Lower lobe of right lung (tissue), 2 donors: ENCODE measurements at regions not wholly inside any gene's neighbourhood (a gene's known extent, or its start where the extent isn't known, plus 50 kb on each side); places are given as distances from the start of the nearest gene placed in this dataset.

ENCODE experiments used
- ATAC-seq, 2 donors: fragments of 200-7000 bp; cut with Tn5 transposase; one replicate each; pipeline ENCODE4 v1.9.1; 2020 to 2022; ENCODE audit warnings: mild to moderate bottlenecking in 2 of 2, moderate library complexity in 2 of 2
- DNase-seq: peaks from one replicate; pipeline ENCODE4 v3.0.0-alpha.2; 2020
- H3K27ac ChIP-seq: fragments of 200-600 bp; one replicate; pipeline ENCODE4 v1.8.0; 2022
- H3K27me3 ChIP-seq: fragments of 200-600 bp; one replicate; pipeline ENCODE4 v1.8.0; 2022; ENCODE audit warnings: low read depth
- H3K36me3 ChIP-seq: fragments of 200-600 bp; one replicate; pipeline ENCODE4 v1.8.0; 2022; ENCODE audit warnings: mild to moderate bottlenecking
- H3K4me1 ChIP-seq: fragments of 200-600 bp; one replicate; pipeline ENCODE4 v1.8.0; 2022
- H3K4me3 ChIP-seq: fragments of 200-600 bp; one replicate; pipeline ENCODE4 v1.8.0; 2022; ENCODE audit warnings: mild to moderate bottlenecking
- H3K9me3 ChIP-seq: fragments of 200-600 bp; one replicate; pipeline ENCODE4 v1.8.0; 2022
- CTCF ChIP-seq: fragments of 200-600 bp; IDR thresholded peaks from one replicate; pipeline ENCODE4 v1.8.0; 2022; ENCODE audit warnings: antibody characterized with exemption, mild to moderate bottlenecking
- intact Hi-C: fragments of 100-400 bp; cut with DNase I; formaldehyde crosslinking; loops from one replicate; pipeline ENCODE4 v1.11.0; 2022
- donor health status: DM: no; HTN: yes; CAD: no; lungs with severe emphysema.

GRCh38 chr2:76378140-76378539 is 667.4 kb upstream of the GCFC2 start:
- Histone ChIP-seq H3K9me3 (no peaks in the 10 kb centered on the region), H3K27me3 (no peaks in the 10 kb centered on the region), H3K27ac (no peak overlapping the region), H3K4me3 (no peak overlapping the region), H3K36me3 (no peaks in the 10 kb centered on the region), H3K4me1 (no peaks in the 10 kb centered on the region)
- ATAC-seq (no peak), DNase-seq (no peak)
- intact Hi-C loops, result no loop called here
- no peak for TF ChIP-seq CTCF

- Histone ChIP-seq H3K36me3 (no peaks in the 10 kb centered on the region), H3K27me3 (no peaks in the 10 kb centered on the region), H3K27ac (no peak overlapping the region), H3K4me3 (no peak overlapping the region), H3K4me1 (no peaks in the 10 kb centered on the region), H3K9me3 (no peaks in the 10 kb centered on the region)
- intact Hi-C loops, result no loop called here
- ATAC-seq (no peak), DNase-seq (no peak)
- no peak for TF ChIP-seq CTCF
Observed at GRCh38 chr2:76341439-76341838, 630.7 kb upstream of the GCFC2 start.

- H3K36me3 ChIP-seq, result no peaks in the 10 kb centered on the region
- H3K9me3 ChIP-seq, result no peaks in the 10 kb centered on the region
- DNase-seq, result no peak
- ATAC-seq, result no peak
- no peak for TF ChIP-seq CTCF
- H3K4me3 ChIP-seq, result no peak overlapping the region
- H3K27ac ChIP-seq, result no peak overlapping the region
- intact Hi-C loops, result no loop called here
- H3K27me3 ChIP-seq, result no peaks in the 10 kb centered on the region
- H3K4me1 ChIP-seq, result no peaks in the 10 kb centered on the region
Observed at GRCh38 chr2:76332871-76333270, 622.2 kb upstream of the GCFC2 start.

- Histone ChIP-seq H3K36me3 (no peaks in the 10 kb centered on the region), H3K9me3 (no peaks in the 10 kb centered on the region), H3K4me3 (no peak overlapping the region), H3K4me1 (no peaks in the 10 kb centered on the region), H3K27ac (no peak overlapping the region), H3K27me3 (no peaks in the 10 kb centered on the region)
- ATAC-seq (no peak), DNase-seq (no peak)
- intact Hi-C loops, result no loop called here
- TF ChIP-seq CTCF, result no peak
Observed at GRCh38 chr2:76330865-76331264, 620.1 kb upstream of the GCFC2 start.

GRCh38 chr2:76326636-76327035 is 615.9 kb upstream of the GCFC2 start:
- ATAC-seq, result no peak
- TF ChIP-seq CTCF, result no peak
- DNase-seq, result no peak
- Histone ChIP-seq H3K27ac (no peak overlapping the region), H3K9me3 (no peaks in the 10 kb centered on the region), H3K36me3 (no peaks in the 10 kb centered on the region), H3K4me3 (no peak overlapping the region), H3K27me3 (no peaks in the 10 kb centered on the region), H3K4me1 (no peaks in the 10 kb centered on the region)
- intact Hi-C loops, result no loop called here

- DNase-seq, result no peak
- Histone ChIP-seq H3K36me3 (no peaks in the 10 kb centered on the region), H3K4me1 (no peaks in the 10 kb centered on the region), H3K4me3 (no peak overlapping the region), H3K9me3 (no peaks in the 10 kb centered on the region), H3K27me3 (no peaks in the 10 kb centered on the region), H3K27ac (no peak overlapping the region)
- TF ChIP-seq CTCF, result no peak
- intact Hi-C loops, result no loop called here
- ATAC-seq, result no peak
Observed at GRCh38 chr2:76323381-76323780, 612.7 kb upstream of the GCFC2 start.
